Endothelial cell of umbilical vein (primary cell): ENCODE measurements at regions not wholly inside any gene's neighbourhood (a gene's known extent, or its start where the extent isn't known, plus 50 kb on each side); places are given as distances from the start of the nearest gene placed in this dataset.

ENCODE experiments used
- BruUV-seq: library from RNA; stranded (reverse); fragments of 400-500 nt; replicated peaks from 2 replicates; lab custom pipeline; 2021; lab: Mats Ljungman, UMichigan
- CTCF ChIA-PET: fragments of 300-600, 350-600 bp; sonication (Branson Sonifier 250); formaldehyde crosslinking; loops from one replicate; lab custom pipeline; 2021; ENCODE audit warnings: antibody characterized with exemption, inconsistent platforms; lab: Charles Lee
- POLR2A ChIA-PET: fragments of 300-600, 350-600 bp; sonication (Branson Sonifier 250); formaldehyde crosslinking; loops from one replicate; lab custom pipeline; 2021; ENCODE audit warnings: antibody characterized with exemption, inconsistent platforms; lab: Charles Lee
- DNase-seq: peaks from one replicate; pipeline ENCODE4 v3.0.0-alpha.2; 2011; ENCODE audit warnings: low read depth, low spot score
- FAIRE-seq: peaks from 2 replicates; lab custom pipeline; 2011; peaks lifted over from hg19 to GRCh38; lab: Jason Lieb, UNC
- H2AFZ ChIP-seq: 2 replicates; pipeline ENCODE4 v1.6.0; 2012; ENCODE audit warnings: low read depth, low read length, control low read depth, inconsistent platforms
- H3K27ac ChIP-seq: 2 replicates; pipeline ENCODE4 v1.5.1; 2011; ENCODE audit warnings: low read depth, mild to moderate bottlenecking, control low read depth, low read length, moderate library complexity; ENCODE audit not compliant: insufficient read depth
- H3K27me3 ChIP-seq, 2 experiments: 2 replicates each; pipeline versions ENCODE4 v1.6.0 to v1.6.1; 2011; ENCODE audit warnings: low read length in 2 of 2, mixed read lengths in 1 of 2; ENCODE audit not compliant: control insufficient read depth in 2 of 2, insufficient read depth in 2 of 2
- H3K36me3 ChIP-seq, 2 experiments: 2 replicates in 1 of 2; 3 replicates in 1 of 2; pipeline ENCODE4 v1.5.1; 2011; ENCODE audit warnings: low read length in 2 of 2, mild to moderate bottlenecking in 1 of 2, moderate library complexity in 1 of 2; ENCODE audit not compliant: control insufficient read depth in 2 of 2, insufficient read depth in 2 of 2; ENCODE audit errors: extremely low read depth in 1 of 2
- H3K4me1 ChIP-seq: 3 replicates; pipeline ENCODE4 v1.5.1; 2011; ENCODE audit warnings: mild to moderate bottlenecking, low read length; ENCODE audit not compliant: control insufficient read depth, insufficient read depth; ENCODE audit errors: extremely low read depth
- H3K4me2 ChIP-seq: 2 replicates; pipeline ENCODE4 v1.6.1; 2011; ENCODE audit warnings: low read length, control low read depth, mixed read lengths; ENCODE audit not compliant: insufficient read depth
- H3K4me3 ChIP-seq, 3 experiments: fragments of 200-600 bp in 1 of 3; sonication (generic), shearing (Covaris generic) in 1 of 3; replicated peaks in 1 of 3; 2 replicates each; pipeline ENCODE4 v1.5.1; 2011 to 2016; ENCODE audit warnings: control low read depth in 3 of 3, low read length in 3 of 3, mild to moderate bottlenecking in 2 of 3, inconsistent platforms in 1 of 3, low read depth in 1 of 3, moderate library complexity in 1 of 3; ENCODE audit not compliant: insufficient read depth in 1 of 3
- H3K79me2 ChIP-seq: 2 replicates; pipeline ENCODE4 v1.6.0; 2012; ENCODE audit warnings: low read length, inconsistent platforms; ENCODE audit not compliant: control insufficient read depth, insufficient read depth
- H3K9ac ChIP-seq: replicated peaks from 2 replicates; pipeline ENCODE3; 2011; ENCODE audit warnings: low read length, control low read depth; ENCODE audit not compliant: insufficient read depth; ENCODE audit errors: extremely low read depth
- H3K9me1 ChIP-seq: replicated peaks from 3 replicates; pipeline ENCODE4 v1.6.0; 2011; ENCODE audit warnings: mild to moderate bottlenecking, low read length; ENCODE audit not compliant: control insufficient read depth, insufficient read depth; ENCODE audit errors: extremely low read depth
- H3K9me3 ChIP-seq: replicated peaks from 2 replicates; pipeline ENCODE4 v1.5.1; 2012; ENCODE audit warnings: low read length, inconsistent platforms; ENCODE audit not compliant: control insufficient read depth, insufficient read depth
- H4K20me1 ChIP-seq: replicated peaks from 2 replicates; pipeline ENCODE3; 2011; ENCODE audit warnings: mild to moderate bottlenecking, low read length; ENCODE audit not compliant: control insufficient read depth, insufficient read depth; ENCODE audit errors: extremely low read depth
- CTCF ChIP-seq, 2 donors: IDR thresholded peaks; 1 replicate in 1 of 2; 2 replicates in 1 of 2; pipeline ENCODE4 v1.5.1; 2011; ENCODE audit warnings: low read length in 2 of 2, mild to moderate bottlenecking in 2 of 2, moderate library complexity in 2 of 2, control low read depth in 1 of 2, inconsistent platforms in 1 of 2, low read depth in 1 of 2; ENCODE audit not compliant: insufficient read depth in 1 of 2; ENCODE audit errors: extremely low read depth in 1 of 2
- EZH2 ChIP-seq: IDR thresholded peaks from 2 replicates; pipeline ENCODE4 v1.6.1; 2012; ENCODE audit warnings: borderline replicate concordance, low read depth, mild to moderate bottlenecking, moderate library complexity, low read length, inconsistent platforms; ENCODE audit not compliant: severe bottlenecking
- FOS ChIP-seq: IDR thresholded peaks from 2 replicates; pipeline ENCODE4 v1.6.1; 2011; ENCODE audit warnings: mild to moderate bottlenecking, low read length, moderate library complexity, borderline replicate concordance; ENCODE audit not compliant: insufficient read depth
- GATA2 ChIP-seq: IDR thresholded peaks from 2 replicates; pipeline ENCODE4 v1.7.0; 2011; ENCODE audit warnings: low read depth, mild to moderate bottlenecking, moderate library complexity, mixed read lengths, low read length; ENCODE audit not compliant: insufficient read length, insufficient read depth
- JUN ChIP-seq: IDR thresholded peaks from 2 replicates; pipeline ENCODE4 v1.6.1; 2011; ENCODE audit warnings: borderline replicate concordance, low read depth; ENCODE audit not compliant: insufficient read length, insufficient read depth
- MYC ChIP-seq: IDR thresholded peaks from one replicate; pipeline ENCODE4 v1.6.1; 2011; ENCODE audit warnings: mild to moderate bottlenecking, low read depth, low read length
- POLR2A ChIP-seq: IDR thresholded peaks from 2 replicates; pipeline ENCODE4 v1.6.1; 2012; ENCODE audit warnings: low read depth, mild to moderate bottlenecking, control low read depth, low read length
- POLR2AphosphoS5 ChIP-seq: IDR thresholded peaks from 2 replicates; pipeline ENCODE4 v1.6.1; 2012; ENCODE audit warnings: low read depth, mild to moderate bottlenecking, control low read depth, low read length, moderate library complexity; ENCODE audit not compliant: insufficient read depth
- dilution Hi-C: fragments of 300-500 bp; cut with MboI; formaldehyde crosslinking; loops from one replicate; pipeline ENCODE4 v1.15.0; 2019; ENCODE audit warnings: low sequenced_read_pairs; ENCODE audit not compliant: extremely low pct_ligation_motif_present
- intact Hi-C: fragments of 100-400 bp; cut with micrococcal nuclease; formaldehyde crosslinking; loops from one replicate; pipeline ENCODE4 v1.10.0; 2022
- TF ChIP-seq, protein P1 (sequence below): IDR thresholded peaks from 2 replicates; pipeline ENCODE4 v1.6.1; 2011; ENCODE audit not compliant: insufficient read depth, insufficient read length

DNA sequence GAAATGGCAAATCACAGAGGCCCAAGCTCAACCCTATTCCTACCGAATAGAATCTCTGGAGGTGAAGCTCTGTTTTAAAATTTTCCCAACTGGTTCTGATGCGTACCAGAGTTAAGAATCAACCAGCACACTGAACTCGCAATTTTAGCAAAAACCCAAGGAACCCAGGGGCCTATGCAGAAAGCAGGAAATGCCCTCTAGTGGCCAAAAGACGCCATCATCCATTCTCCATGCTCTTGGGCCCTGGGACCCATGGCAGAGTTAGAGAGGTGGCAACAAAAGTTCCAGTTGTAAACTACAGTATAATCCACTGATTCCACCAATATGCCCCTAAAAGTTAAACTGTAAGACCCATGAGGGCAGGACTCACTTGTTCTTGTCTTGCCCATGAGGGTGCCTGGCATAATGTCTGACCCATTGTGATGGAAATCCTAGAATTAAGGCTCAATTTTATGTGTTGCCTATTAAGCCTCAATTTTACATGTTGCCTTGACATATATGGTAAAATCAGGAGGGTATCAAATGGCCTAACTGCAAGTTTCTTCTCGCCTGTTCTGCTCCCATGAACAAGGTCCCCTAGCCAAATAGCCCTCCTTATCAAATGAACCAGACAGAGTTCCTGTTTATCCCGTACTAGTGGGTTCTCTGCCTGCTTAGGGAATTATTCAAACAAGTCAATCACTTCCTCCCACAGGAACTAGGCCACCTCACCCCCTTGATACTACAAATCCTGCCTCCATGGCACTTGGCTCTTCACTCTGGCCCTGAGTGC, 137.5 kb upstream of the CPM start:
- no peaks in the 10 kb centered on the region for H3K9me1 ChIP-seq
- no peak overlapping the region for H3K4me3 ChIP-seq
- BruUV-seq = no TSS peak
- intact Hi-C loops = loop anchor here (1.0 to 2.0 kb wide), 5 partner anchors 26 to 206 kb away; partner anchors contain the start of gene CPM
- no peak overlapping the region for H2AFZ ChIP-seq
- H3K36me3 ChIP-seq = no peaks in the 10 kb centered on the region
- FAIRE-seq (peak; percentile 80), DNase-seq (peak; percentile 80)
- H3K27ac ChIP-seq = no peak overlapping the region
- H3K79me2 ChIP-seq = no peaks in the 10 kb centered on the region
- peaks cover 26% of the 10 kb centered on the region for H3K4me1 ChIP-seq
- no peak overlapping the region for H3K9ac ChIP-seq
- ChIA-PET POLR2A (no interaction called here), CTCF (interaction anchor here (0.6 to 1.9 kb wide), 26 partner anchors 11 to 209 kb away, joined by 3 to 10 read pairs (median 3); partner anchors contain the start of gene CPM)
- peak overlapping the region; percentile 37 for H3K4me2 ChIP-seq
- H3K27me3 ChIP-seq = peaks cover 23 to 50% of the 10 kb centered on the region in 2 experiments
- dilution Hi-C loops = no loop called here
- no peak for TF ChIP-seq JUN
- TF ChIP-seq MYC = no peak
- peak; percentile 74 for TF ChIP-seq POLR2AphosphoS5
- TF ChIP-seq GATA2 = peak; percentile 88
- TF ChIP-seq FOS = peak; percentile 76
- TF ChIP-seq, protein P1, sequence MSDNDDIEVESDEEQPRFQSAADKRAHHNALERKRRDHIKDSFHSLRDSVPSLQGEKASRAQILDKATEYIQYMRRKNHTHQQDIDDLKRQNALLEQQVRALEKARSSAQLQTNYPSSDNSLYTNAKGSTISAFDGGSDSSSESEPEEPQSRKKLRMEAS = no peak
- TF ChIP-seq EZH2 = no peak
- TF ChIP-seq POLR2A = no peak
- peak; percentile 81 to 82 for TF ChIP-seq CTCF (IDR thresholded peaks at IDR 0.05; ENCODE audit: extremely low read depth in 1 of 2, insufficient read depth in 1 of 2, low read depth in 1 of 2, low read length in 2 of 2)
- H4K20me1 ChIP-seq = no peaks in the 10 kb centered on the region
- H3K9me3 ChIP-seq = no peaks in the 10 kb centered on the region
